ENCODE measurements at regions not wholly inside any gene's neighbourhood (a gene's known extent, or its start where the extent isn't known, plus 50 kb on each side); places are given as distances from the start of the nearest gene placed in this dataset.

DNA sequence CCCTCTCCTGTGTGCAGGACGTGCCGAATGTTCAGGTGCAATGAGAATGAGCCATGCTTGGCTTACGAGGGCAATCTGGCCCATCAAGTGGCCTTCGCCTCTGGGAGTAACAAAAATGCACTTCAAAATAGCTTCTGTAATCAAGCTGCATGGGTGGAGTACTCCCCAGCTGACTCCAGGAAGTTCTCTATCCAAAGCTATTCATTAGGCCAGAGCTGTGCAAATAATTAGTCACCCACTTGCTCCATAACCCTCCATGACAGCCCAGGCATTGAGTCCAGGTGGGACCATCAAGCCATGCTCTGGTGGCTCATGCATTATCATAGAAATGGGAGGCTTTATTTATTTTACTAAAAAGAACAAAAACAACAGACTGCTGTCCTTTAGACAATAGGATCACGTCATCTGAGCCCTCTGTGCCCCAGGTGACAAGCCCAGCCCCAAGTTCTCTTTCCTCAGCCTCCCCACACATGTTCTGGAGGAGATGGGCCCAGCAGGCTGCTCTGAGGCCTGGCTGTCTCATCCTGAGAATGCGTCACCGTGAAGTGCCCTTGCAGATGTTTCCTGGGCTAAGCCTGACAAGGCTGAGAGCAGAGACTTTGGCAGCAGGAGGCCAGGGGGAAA is 244.7 kb downstream of the ETS1 start (continued):
- TF ChIP-seq, protein P1, sequence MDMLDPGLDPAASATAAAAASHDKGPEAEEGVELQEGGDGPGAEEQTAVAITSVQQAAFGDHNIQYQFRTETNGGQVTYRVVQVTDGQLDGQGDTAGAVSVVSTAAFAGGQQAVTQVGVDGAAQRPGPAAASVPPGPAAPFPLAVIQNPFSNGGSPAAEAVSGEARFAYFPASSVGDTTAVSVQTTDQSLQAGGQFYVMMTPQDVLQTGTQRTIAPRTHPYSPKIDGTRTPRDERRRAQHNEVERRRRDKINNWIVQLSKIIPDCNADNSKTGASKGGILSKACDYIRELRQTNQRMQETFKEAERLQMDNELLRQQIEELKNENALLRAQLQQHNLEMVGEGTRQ (IDR thresholded peaks at IDR 0.05; ENCODE audit: borderline replicate concordance, low read depth, low read length): no peak
- TF ChIP-seq RXRA (IDR thresholded peaks at IDR 0.05; ENCODE audit: borderline replicate concordance, low read depth) (no peak), FOSL2 (IDR thresholded peaks at IDR 0.05; ENCODE audit: borderline replicate concordance, low read depth) (no peak), RCOR1 (IDR thresholded peaks at IDR 0.05; ENCODE audit: low read length) (no peak), EZH2phosphoT487 (IDR thresholded peaks at IDR 0.05; ENCODE audit: borderline replicate concordance, low read depth) (no peak), CHD2 (IDR thresholded peaks at IDR 0.05; ENCODE audit: low read length, partially characterized antibody) (no peak)
- TF ChIP-seq, protein P2, sequence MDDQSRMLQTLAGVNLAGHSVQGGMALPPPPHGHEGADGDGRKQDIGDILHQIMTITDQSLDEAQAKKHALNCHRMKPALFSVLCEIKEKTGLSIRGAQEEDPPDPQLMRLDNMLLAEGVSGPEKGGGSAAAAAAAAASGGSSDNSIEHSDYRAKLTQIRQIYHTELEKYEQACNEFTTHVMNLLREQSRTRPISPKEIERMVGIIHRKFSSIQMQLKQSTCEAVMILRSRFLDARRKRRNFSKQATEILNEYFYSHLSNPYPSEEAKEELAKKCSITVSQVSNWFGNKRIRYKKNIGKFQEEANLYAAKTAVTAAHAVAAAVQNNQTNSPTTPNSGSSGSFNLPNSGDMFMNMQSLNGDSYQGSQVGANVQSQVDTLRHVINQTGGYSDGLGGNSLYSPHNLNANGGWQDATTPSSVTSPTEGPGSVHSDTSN (IDR thresholded peaks at IDR 0.05): no peak

DNA sequence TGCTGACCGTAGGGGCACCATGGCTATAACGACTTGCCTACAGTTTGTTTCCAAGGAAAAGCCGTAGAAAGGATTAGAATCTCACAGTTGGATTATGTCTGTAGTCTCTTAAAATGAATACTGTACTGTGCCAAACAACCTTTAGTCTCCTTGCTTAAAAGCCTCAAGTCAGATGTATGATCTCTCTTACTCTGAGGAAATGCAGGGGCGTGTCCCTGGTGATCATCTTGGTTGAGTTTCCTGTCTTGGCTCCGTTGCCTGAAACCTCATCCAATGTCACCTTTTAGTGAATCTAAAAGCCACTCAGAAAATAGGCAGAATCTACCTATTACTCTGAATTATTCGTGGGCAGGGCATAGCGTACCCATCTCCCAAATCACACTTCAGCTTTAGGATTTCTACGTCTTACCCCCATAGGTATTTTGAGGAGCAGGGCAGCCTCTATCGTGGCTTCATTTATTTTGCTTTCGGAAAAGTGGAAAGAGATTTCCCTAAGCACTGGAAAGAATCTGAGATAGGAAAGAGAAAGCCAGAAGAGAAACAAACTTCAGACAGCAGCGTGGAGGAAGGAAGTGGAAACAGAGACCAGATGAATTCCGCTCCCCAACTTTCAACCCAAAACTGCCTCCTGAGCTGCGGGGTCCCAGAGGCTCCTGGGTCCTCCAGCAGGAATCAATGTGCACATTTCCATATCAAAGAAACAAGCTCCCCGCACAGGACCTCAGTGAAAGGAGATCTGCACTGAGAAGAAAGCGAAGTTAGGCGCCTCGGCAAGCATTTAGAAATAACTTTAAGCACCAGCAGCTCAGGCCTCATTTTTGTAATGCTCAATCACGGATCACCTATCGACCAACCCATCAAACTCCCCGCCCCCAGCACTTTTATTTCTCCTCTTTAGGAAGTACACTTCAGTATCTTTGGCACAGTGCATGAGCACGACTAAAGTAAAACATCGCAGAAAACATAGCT is 245.8 kb downstream of the ETS1 start:
- 91% methylated on average over 22 of the region's 22 CpGs for WGBS (ENCODE audit: low lambda C conversion rate)
- H3K36me3 ChIP-seq (replicated peaks in 1 of 2; ENCODE audit: control insufficient read depth in 1 of 2, insufficient read depth in 2 of 2, low read length in 1 of 2): no peaks in the 10 kb centered on the region
- H3K27ac ChIP-seq (ENCODE audit: low read depth in 2 of 2, low read length in 1 of 2): no peak overlapping the region
- peaks cover 0 to 3% of the 10 kb centered on the region in 2 experiments; a peak in 1 of 4 replicates for H3K4me1 ChIP-seq (ENCODE audit: control insufficient read depth in 1 of 2, insufficient read depth in 2 of 2, low read depth in 1 of 2, low read length in 1 of 2)
- no peak overlapping the region for H3K9ac ChIP-seq
- POLR2A ChIA-PET: no interaction called here
- H3K9me2 ChIP-seq: no peaks in the 10 kb centered on the region
- no peaks in the 10 kb centered on the region for H4K20me1 ChIP-seq (ENCODE audit: insufficient read depth)
- no peak overlapping the region for H3K4me2 ChIP-seq
- DNase-seq: no peak
- no peaks in the 10 kb centered on the region for H3K9me3 ChIP-seq
- no peaks in the 10 kb centered on the region for H3F3A ChIP-seq (replicated peaks; ENCODE audit: insufficient read depth)
- H3K4me3 ChIP-seq (ENCODE audit: low read depth in 2 of 2, low read length in 1 of 2): no peak overlapping the region
- H3K27me3 ChIP-seq (ENCODE audit: insufficient read depth): no peaks in the 10 kb centered on the region
- no peak overlapping the region for H2AFZ ChIP-seq (ENCODE audit: low read depth)
- no peaks in the 10 kb centered on the region for H3K79me2 ChIP-seq (ENCODE audit: insufficient read depth)
- CTCF ChIA-PET: interaction anchor here (1.1 to 2.3 kb wide), 2 partner anchors 18 to 51 kb away, joined by 3 to 7 read pairs; no protein-coding TSS in a partner anchor
- TF ChIP-seq SMC3 (IDR thresholded peaks at IDR 0.05; ENCODE audit: low read depth, low read length) (no peak), FOXM1 (IDR thresholded peaks at IDR 0.05; ENCODE audit: low read depth) (no peak), EZH2phosphoT487 (IDR thresholded peaks at IDR 0.05; ENCODE audit: borderline replicate concordance, low read depth) (no peak), MXI1 (IDR thresholded peaks at IDR 0.05; ENCODE audit: low read depth, low read length) (no peak), GATA2 (CRISPR knock-in tag; IDR thresholded peaks at IDR 0.05) (no peak), POLR2AphosphoS5 (IDR thresholded peaks at IDR 0.05; ENCODE audit: low read depth, low read length) (no peak), EP300 (IDR thresholded peaks at IDR 0.05; ENCODE audit: borderline replicate concordance in 1 of 2, low read depth in 1 of 2, low read length in 1 of 2) (no peak), NRF1 (IDR thresholded peaks at IDR 0.05; ENCODE audit: low read depth, low read length) (no peak)
- TF ChIP-seq, protein P3, sequence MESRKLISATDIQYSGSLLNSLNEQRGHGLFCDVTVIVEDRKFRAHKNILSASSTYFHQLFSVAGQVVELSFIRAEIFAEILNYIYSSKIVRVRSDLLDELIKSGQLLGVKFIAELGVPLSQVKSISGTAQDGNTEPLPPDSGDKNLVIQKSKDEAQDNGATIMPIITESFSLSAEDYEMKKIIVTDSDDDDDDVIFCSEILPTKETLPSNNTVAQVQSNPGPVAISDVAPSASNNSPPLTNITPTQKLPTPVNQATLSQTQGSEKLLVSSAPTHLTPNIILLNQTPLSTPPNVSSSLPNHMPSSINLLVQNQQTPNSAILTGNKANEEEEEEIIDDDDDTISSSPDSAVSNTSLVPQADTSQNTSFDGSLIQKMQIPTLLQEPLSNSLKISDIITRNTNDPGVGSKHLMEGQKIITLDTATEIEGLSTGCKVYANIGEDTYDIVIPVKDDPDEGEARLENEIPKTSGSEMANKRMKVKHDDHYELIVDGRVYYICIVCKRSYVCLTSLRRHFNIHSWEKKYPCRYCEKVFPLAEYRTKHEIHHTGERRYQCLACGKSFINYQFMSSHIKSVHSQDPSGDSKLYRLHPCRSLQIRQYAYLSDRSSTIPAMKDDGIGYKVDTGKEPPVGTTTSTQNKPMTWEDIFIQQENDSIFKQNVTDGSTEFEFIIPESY (IDR thresholded peaks at IDR 0.05; ENCODE audit: borderline replicate concordance, low read depth): no peak

Measured in SK-N-SH (cell line).